ENCODE measurements at regions not wholly inside any gene's neighbourhood (a gene's known extent, or its start where the extent isn't known, plus 50 kb on each side); places are given as distances from the start of the nearest gene placed in this dataset.

DNA sequence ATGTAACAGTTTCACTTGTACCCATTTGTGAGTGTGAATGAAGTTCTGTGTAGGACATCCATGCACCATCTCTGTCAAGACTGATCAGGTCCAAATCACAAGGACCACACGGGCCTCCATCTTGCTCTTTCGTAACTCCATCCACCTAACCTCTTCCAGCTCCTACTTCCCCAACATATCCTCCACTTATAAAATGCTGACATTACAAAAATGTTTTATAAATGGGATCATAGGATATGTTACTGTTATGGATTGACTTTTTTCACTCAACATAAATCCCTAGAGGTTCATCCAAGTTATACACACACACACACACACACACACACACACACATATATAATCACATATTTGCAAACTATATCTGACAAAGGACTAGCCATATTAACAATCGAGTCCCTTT is 476.8 kb downstream of the ZNF516 start:
- TF ChIP-seq CTCF (IDR thresholded peaks at IDR 0.05): no peak
- no peak for TF ChIP-seq POLR2A (IDR thresholded peaks at IDR 0.05)
